ENCODE measurements at regions not wholly inside any gene's neighbourhood (a gene's known extent, or its start where the extent isn't known, plus 50 kb on each side); places are given as distances from the start of the nearest gene placed in this dataset.

DNA sequence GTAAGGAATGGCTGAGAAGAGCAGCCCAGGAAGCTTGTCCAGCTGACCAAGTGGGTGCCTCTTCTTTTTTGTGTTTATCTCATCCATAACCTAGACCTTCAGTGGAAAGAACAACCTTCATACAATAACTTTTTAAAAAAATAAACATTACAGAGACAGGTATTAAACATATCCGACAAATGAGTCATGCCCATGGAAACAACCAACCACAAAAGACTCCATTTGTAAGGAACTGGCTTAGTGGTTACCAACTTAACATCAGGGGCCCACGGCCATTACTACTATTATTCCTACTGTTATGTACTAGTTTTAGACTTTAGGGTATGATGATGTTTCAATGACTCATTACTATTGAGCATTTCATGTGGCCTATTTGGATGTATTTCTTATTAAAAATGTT, 191.7 kb upstream of the SERP2 start:
- TF ChIP-seq POLR2AphosphoS5 (IDR thresholded peaks at IDR 0.05; ENCODE audit: low read depth, low read length): no peak
- TF ChIP-seq POLR2A (IDR thresholded peaks at IDR 0.05; ENCODE audit: low read depth, low read length): no peak

Measured in GM12892 (cell line).